Activated CD8-positive, alpha-beta memory T cell treated with anti-CD3 and anti-CD28 coated beads for 4 hours (primary cell): ENCODE measurements at regions not wholly inside any gene's neighbourhood (a gene's known extent, or its start where the extent isn't known, plus 50 kb on each side); places are given as distances from the start of the nearest gene placed in this dataset.
A peak's percentile ranks its signal among the peaks of the same experiment; 100 is the strongest.

Experiments
- DNase-seq, 2 donors: peaks; one replicate each; pipeline ENCODE4 v3.0.0-alpha.2; 2020; ENCODE audit warnings: low read depth in 2 of 2

DNA sequence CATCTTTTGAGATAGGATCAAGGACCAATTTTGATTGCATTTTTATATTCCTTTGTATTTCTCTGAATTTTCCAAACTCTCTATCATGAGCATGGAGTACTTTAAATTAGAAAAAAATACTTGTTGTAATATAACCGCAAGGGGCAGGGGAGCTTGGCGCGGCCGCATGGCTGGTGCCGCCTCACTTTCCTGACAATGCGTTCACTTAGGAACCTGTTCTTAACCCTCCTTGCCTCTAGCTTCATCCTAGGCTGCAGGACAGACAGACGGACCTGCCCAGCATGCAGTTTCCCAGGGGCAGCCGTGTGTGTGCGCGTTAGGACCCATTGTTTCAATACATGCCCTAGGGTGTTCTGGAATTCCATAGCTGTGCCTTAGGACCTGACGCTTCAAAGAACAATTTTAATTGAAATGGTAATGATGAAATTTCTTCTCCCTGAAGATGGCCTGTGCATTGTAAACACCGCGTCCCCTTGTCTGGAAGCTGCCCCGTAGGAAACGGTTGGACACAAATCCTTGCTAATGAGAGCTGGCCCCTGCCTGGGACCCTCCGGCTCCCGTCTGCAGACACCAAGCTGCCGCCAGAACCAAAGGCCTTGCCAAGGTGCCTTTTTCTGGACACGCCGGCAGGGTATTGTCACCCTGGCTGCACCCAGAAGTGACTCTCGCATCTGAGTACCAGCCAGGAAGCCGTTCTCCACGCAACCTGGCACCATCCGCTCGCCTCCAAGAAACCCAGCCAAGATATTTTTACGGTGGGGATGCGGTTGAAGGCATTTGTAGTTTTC is 466.4 kb downstream of the NPHP4 start:
- no peak for DNase-seq

DNA sequence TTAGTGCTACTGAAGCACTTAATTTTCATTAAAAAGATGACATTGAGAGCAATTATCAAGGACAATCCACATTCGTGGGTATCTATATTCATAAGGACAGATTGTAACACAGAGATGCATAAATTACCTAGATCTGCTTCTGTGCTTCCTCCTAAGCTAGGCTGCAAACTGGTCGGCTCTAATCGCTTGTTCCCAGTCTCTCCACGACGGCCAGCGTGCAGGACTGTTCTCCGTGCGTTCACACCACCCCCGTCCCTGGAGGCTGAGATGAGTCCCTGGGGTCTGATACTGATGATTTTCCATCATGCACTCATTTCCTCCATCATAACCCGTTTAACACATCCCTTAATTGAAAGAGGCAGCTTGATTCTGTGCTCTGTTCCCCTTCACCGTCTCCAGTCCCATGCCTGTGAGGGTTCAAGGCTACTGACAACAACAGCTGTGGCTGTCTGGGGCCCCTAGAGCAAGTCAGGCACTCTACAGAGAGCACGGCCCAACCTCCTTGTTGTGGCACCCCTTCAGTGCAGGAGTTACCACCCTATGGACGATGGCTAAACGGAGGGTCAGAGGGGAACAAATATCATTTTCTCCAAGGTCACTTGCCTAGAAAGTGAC is 469.6 kb downstream of the NPHP4 start:
- DNase-seq, result no peak

DNA sequence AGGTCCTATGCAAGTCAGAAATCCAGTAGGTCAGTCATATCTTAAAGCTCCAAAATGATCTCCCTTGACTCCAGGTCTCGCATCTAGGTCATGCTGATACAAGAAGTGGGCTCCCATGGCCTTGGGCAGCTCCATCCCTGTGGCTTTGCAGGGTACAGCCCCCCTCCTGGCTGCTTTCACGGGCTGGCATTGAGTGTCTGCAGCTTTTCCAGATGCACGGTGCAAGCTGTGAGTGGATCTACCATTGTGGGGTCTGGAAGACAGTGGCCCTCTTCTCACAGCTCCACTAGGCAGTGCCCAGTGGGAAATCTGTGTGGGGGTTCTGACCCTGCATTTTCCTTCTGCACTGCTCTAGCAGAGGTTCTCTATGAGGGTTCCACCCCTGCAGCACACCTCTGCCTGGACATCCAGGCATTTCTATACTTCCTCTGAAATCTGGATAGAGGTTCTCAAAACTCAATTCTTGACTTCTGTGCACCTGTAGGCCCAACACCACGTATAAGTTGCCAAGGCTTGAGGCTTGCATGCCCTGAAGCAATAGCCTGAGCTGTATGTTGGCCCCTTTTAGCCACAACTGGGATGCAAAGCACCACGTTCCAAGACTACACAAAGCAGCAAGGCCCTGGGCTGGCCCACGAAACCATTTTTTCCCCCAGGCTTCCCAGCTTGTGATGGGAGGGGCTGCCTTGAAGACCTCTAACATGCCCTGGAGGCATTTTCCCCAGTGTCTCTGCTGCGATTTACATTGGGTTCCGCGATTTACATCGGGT is 472.7 kb downstream of the NPHP4 start:
- DNase-seq, result no peak

DNA sequence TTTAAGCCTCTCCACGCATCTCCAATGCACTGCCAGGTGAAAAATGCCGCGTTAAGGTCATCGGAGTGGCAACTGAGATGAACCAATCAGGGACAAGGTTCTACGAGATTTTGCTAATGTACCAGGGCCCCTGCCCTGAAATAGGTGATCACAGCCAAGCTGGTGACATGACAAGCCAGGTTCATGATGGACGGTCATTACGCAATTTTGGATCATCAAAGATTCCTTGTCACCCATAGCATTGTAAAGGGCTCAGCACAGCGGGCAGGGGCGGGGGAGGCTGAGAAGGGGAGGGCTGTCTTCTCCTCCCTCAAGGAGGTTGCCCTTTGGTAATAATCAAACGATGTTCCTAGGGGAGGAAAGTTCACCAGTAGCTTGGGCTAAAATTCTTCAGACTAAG is 475.5 kb downstream of the NPHP4 start:
- no peak for DNase-seq

DNA sequence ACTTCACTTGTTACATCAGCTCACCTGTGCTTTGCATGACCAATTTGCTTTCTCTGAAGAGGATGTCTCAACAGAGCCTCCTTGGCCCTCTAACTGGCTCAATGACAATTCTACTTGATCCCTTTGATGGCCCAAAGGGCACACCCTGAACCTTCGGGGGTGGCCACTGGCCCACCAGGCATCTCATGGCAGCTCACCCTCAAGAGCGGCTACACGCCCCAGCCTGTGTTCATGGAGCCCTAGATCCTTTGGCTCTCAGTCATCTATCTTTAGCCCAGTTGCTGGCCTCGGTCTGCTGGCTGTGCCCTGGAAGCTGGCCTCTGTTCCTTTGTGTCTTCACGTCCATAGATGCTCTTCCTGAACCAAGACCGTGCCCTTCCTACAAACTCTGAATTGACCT is 476.7 kb downstream of the NPHP4 start:
- no peak for DNase-seq

DNA sequence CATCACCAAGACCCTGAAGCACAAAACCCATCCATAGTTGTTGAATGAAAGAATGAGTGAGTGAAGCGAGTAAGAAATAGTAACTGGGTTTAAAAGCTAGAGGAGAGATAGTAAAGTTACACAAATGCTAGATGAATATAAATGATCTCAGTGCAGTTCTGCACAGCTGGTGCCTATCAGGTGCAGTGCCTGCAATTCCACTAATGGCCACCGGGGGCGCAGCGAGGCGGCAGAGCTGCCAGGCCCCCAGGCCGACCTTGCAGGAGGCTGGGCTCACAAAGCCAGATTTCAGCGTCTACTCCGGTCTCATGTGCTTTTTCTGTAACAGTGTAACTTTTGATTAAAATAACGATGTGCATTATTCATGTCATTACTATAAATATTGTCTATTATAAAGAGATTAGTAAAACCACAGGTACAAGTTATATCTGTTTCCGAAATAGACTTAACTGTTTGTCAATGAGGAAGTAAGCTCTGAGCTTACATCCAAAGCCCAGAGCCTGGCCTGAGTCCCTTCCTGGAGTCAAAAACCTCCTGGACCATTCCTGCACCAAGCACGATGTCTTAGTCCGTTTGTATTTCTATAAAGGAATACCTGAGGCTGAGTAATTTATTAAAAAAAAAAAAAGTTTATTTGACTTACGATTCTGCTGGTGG is 477.6 kb downstream of the NPHP4 start:
- DNase-seq, result peak; percentile 33 to 45

DNA sequence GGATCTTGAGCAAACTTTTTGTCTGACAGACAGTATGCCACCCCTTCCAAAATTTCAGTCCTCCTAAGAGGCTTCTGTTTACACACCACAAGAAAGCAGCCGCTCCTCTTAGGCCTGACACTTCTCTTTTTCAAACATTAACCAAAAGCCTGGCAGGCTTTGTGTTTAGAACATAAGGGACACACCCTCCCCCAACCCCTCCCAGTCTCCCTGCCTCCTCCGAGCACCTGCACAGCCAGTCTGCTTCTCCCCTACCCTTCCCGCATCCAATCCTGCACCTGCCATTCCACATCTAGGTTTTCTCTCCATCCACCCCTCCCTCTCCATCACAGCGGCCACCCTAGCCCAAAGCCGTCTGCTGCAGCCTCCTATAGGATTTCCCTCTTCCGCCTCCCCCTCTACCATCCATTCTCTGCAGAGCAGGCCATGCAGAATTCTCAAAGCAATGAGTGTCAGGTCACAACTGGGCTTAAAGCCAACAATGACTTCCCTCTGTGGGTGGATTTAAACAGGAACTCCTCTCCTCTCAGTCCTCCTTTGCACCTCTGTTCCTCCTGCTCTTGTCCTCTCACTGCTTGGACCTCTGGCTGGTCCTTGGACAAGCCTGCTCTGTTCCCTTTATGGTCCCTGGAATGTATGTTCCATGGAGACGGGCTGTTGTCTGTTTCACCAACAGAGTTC is 478.2 kb downstream of the NPHP4 start:
- DNase-seq, result no peak

DNA sequence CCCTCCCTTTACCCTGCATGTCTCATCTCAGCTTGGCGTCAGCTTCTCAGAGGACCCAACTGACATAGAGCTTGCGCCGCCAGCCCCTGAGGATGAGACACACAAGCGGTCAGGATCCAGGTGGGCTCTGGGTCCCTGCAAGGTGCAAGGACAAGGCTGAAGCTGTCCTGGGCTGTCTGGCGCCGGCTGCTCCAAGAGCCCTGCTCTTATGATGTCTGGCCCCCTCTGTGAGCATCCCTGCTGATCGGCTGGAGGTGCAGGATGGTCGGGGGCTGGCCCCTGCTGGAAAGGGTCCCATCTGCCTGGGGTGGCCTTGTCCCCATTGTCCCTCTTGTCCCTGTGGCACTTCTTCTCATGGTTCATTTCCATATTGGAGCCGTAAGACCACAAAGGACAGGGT is 479.0 kb downstream of the NPHP4 start:
- DNase-seq, result no peak

DNA sequence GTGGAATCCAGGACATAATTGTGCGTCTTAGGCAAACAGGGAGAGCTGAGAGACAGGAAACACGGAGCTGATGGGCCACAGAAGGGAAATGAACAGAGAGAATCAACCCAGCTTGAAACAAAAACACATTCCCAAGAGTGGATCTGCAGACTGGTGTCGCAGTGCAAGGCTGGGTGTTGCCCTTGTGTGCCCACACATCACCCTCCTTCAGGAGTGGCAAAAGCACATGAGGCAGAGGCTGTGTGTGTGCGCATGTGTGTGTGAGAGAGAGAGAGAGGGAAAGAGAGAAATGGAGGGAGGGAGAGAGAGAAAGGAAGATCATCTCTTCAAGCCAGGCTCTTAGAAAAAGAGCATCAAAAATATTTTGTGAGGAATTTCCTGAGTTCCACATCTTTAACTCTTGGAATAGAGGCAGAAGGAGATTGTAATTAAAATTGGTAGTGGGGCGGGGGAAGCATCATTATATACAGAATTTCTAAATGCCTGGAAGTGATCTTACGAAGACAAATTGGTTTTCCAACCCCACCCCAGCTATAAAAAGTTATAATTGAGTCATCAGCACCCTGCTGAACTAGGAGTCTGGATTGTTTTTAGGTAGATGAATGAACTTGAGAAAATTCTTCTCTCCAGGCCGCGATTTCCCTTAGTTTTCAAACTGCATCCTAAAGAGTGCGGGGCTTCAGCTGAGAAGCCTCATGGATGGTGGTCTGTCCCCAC is 480.7 kb downstream of the NPHP4 start:
- no peak for DNase-seq

DNA sequence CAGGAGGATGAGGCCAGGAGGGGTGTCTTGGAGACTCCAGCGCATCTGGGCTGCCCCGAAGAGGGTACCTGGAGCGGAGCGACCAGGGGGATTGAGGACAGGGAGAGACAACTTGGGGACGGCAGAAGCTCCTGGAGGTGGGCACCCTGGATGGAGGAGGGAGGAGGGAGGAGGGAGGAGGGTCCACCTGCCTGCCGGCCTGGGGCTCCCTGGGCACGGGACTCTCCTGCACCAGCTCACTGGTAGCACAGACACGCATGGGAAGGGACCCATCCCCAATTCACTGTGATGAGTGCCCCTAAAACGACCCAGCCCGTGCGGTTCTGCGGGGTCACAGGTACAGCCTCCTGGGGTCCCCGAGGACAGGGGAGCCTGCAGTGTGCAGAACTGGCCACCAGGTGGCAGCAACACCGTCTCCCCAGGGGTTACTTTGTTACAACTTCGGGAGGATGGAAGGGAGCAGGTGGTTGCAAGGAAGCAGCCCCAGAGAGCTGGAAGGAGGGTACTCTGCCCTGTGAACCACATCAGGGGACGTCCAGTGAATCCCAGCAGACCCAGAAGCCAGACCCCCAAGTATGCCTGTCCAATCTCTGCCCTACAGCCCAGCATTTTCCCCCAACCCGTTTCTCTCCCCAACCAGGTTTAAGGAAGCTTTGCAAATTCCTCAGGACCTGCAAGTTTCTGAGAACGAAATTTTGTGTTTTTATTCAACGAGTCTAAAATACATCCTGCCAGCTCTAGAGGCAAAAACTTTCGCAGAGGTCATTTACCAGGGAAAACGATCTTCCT is 482.4 kb downstream of the NPHP4 start:
- peak; percentile 45 to 51 for DNase-seq

DNA sequence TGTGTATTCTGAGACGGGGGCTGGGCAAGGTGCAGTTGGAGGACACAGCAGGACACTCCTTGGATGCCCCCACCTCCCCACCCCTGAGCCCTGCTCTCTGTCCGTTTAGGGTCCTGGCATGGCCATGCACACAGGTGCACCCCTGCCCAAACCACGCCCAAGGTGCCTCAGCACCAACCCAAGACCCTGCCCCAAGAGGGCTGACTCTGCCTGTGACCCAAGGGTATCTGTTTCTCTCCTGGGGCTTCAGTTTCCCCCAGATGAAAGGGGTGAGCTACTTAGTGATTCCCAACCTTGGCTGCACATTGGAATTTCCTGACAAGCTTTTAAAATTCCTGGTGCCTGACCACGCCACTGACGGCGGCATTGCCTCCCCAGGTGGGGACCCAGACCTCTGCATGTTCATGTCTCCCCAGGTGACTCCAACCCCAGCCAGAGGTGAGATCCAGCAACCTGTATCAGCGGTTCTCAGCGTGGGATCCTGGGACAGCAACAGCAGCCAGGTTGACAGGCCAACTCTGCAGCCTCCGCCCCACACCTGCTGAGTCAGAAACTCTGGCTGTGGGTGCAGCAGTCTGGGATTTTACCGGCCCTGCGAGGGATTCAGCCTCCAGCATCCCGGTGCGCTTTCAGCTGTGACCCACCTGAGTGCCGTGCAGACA is 483.4 kb downstream of the NPHP4 start:
- no peak for DNase-seq

DNA sequence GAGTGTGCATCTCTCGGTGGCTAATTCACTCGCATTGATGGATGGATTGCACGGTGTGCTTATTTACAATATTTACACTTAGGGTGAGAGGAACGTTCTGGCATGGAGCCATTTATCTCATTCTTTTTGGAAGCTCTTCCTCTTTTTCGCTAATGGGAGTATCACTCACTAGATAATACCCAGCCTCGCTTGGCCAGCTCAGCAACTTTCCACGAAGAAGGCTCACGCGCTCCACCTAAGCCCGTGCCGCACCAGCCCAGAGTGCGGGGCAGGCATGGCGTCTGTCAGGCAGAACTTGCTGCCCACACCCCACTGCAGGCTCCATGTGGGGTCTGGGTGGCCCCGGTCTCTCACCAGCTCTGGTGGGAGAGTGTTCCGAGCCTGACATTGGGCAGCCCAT is 484.9 kb downstream of the NPHP4 start:
- DNase-seq, result no peak

DNA sequence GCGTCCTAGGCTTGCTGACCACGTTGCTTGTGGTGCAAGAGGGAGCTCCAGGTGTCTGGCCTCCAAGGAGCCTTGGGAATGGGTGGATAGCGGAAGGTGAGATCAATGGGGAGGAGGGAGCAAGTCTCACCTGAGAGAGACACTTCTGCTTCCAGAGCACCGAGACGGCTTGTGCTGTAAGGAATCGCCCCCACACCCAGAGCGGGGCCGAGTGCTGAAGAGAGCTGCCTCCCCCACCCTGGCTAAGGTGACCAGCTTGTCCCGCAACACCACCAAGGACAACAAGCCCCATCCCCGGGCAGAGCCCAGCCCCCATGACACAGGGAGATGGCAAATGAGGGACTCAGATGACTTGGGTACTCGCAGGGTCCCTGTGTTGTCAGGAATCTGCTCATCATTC is 485.6 kb downstream of the NPHP4 start:
- DNase-seq, result no peak

DNA sequence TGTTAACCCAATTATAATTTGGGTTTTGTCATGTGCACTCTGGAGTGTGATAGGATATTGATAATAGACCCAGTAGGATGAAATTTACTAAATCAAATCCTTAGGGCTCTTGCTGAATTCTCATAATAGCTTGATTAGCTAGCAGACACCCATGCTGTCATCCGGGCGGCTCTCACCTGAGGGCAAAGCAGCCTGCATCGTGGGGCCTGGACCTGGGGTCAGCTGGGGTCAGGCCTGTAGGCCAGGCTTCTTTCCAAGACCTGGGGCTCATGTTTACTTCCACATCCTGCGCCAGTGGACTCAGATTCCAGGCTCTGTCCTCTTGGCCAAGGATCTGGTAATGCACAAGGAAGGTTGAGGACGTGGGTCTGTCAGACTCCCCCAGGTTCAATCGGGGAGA is 486.3 kb downstream of the NPHP4 start:
- no peak for DNase-seq

DNA sequence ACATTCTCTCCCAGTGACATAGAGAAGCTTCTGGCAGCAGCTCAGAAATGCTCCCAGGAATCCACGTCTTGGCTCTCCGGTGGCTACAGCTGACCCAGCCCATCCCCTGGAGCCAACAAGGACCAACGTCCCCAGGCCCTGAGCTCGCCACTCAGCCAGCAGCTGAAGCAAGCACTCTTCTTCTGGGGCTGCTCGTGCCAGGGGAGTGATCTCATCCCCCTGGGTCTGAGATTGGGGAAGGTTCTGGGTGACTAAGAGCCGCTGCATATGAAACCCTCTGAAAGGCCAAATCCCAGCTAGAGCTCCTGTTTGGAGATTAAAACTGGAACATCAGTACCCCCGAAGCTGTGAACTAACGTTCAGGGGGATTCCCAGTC is 487.9 kb downstream of the NPHP4 start:
- no peak for DNase-seq

DNA sequence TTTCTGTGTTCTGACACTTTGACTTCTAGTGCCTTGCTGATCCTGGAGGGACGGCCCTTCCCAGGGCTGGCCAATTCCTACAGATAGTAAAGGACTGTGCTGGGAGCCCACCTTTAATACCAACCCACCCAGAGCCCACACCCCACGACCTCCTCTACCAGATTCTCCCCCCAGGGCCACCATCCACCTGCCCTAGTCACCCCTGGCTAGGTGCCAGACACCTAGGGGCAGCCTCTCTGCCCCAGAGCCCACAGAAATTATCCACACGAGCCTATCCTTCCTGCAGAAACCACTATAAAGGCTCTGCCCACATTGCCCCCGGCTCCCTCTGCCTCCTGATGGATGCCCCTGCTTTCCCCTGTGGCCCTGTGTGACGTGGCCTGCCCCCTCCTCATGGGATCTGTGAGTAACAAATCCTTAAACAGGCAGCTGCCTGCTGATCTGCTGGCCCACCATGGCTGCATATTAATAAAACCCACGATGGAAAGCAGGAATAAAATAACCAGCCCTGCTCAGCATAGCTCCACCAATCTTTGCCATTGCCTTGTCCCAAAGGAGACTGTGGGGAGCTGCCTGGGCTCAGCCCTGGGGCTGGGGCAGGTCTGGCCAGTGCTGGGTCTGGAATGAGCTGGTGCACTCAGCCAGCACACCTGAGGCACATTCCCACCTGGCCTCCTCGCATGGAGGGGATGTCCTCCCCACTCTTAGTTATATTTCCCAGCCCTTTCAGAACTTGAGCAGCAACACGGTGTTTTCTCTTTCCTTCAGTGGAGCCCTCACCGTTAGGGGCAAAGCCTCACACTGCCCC is 488.5 kb downstream of the NPHP4 start:
- no peak for DNase-seq

DNA sequence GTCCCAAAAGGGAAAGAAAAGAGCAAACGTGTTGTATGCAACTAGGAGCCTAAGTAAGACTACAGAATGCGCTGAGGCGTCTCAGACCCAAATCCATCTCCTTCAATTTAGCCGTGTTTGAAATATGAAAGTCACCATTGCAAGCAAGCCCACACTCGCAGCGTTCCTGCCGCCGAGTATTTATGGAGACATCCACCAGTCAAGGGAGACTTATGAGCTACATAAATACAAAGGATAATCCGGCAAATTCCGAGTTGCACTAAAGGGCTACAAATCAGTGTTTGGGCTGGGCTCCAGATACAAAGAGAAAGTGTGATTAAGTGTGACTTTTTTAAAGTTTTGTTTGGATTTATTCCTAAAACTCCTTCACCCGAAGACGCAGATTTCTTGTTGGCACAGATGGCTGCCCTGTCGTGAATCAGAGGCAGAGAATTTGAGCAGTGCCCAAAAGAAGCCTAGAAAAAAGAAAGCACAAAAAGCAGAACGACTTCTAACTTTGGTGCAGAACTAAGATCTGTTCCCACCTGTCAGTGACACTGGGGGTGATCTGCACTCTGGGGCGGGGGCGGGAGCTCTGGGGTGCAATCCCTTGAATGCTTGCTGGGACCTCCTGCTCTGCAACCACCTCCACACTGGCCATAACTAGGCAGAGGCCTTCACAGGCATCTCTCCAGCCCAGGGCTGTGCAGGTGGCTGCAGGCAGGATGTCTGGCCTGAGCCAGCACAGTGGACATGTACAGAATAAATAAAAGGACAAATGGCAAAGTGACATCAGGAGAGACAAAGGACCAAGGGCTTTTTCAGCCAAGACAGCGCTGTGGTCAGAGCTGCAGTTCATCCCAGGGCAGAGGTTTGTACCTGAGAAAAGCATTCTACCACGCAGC is 489.7 kb downstream of the NPHP4 start:
- no peak for DNase-seq
